ENCODE measurements at regions not wholly inside any gene's neighbourhood (a gene's known extent, or its start where the extent isn't known, plus 50 kb on each side); places are given as distances from the start of the nearest gene placed in this dataset.
"Not testable (repeated sequence)": the region's sequence is repeated elsewhere in the genome, so short reads cannot be mapped to it uniquely, and the experiment has no call there.

DNA sequence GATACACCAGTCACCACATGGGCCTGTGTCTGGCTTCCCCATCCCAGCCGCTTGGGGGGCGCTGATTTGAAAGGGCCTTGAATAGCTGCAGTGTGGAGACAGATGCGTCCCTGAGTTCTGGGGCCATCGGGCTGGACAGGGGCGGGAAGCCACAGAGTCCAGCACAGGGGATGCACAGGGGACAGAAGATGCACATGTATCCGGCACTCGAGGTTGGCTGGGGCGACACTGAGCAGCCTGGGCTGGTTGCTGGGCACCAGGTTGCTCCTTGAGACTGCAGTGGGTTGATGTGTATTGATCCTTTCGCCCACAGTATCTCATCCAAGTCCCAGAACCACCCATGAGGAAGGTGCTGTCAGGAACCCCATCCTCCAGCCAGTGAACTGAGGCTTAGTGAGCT lies 99.3 kb upstream of the SYT13 start:
- no peak for DNase-seq (ENCODE audit: low read depth in 2 of 2)

DNA sequence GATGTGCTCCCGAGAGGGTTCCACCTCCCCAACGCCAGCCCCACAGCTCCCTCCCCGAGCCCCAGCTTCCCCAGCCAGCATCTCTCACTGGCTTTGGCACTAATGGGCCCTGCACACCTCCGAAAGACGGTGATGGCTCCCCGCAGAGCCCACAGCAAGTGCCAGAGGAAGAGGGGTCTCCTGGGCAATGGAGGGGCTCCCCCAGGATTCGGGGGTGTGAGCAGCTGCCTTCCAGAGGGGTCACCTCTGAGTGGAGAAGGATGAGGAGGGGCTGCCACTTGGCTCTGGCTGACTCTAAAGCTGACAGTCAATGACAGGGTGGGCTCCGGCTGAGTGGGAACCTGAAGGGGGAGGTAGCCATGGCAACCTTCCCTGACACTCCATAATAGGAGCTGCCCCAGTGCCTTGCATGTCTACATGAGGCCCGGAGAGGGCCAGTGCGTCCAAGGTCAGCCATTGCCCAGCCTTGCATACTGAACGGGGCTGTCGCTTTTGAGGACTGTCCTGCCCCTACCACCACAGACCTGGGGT lies 98.6 kb upstream of the SYT13 start:
- no peak for DNase-seq (ENCODE audit: low read depth in 2 of 2)

DNA sequence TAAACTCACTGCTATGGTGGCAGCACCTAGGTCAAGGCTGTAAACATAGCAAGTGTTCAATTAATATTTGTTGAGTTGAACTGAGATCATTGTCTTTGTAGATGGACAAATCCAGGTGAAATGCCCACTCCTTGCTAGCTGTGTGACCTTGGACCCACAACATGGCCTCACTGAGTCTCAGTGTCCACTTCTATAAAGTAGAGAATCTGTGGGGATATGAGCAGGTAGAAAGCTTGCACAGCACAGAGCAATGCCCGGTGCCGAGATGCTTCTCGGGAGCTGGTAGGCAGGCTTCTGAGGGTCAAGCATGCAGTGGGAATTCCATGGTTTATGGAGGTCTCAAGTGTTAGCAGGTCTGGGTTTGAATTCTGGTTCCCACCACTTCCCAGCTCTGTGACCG lies 97.9 kb upstream of the SYT13 start:
- no peak for DNase-seq (ENCODE audit: low read depth in 2 of 2)

DNA sequence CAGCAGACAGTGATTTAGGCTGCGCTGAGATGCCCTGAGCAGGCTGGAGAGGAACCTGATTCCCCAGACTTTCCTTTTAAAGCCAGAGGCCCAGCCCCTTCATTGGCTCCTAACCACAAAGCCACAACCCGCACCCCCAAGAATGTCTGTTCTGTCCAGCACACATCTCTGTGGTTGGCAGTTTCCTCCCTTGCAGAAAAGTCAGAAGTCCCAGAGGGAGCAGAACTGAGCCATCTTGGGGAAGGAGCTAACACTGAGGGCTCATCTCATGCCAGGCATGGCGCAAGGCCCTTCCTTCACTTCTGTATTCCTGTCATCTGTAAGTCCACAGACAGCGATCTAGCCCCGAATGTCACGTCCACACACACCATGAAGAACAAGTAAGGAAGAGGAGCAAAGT lies 97.1 kb upstream of the SYT13 start:
- no peak for DNase-seq (ENCODE audit: low read depth in 2 of 2)

DNA sequence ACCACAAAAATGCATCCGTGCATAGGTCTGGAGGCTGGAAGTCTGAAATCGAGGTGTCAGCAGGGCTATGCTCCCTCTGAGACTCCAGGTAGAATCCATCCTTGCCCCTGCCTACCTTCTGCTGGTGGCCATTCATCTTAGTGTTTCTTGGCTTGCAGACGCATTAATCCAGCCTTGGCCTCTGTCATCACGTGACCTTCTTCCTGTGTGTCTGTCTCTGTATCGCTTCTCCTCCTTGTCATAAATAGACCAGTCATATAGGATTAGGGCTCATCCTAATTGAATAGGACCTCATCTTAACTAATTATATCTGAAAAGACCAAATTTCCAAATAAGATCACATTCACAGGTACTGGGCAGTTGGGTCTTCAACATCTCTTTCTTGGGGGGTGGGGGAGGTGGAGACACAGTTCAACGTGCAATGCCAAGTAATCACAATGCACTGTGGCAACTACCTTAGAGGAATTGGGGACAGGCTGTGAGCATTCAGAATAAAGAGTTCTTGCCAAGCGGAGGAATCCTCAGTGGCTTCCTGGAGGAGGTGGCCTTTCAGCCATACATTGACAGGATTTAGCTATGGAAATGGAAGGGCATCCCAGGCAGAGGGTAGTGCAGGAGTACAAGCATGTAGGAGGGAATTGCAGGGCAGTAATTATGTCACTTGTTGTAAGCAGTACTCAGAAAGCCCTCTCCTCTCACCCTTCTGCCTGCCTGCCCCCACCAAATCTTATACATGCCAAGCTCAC lies 96.2 kb upstream of the SYT13 start:
- no peak for DNase-seq (ENCODE audit: low read depth in 2 of 2)

DNA sequence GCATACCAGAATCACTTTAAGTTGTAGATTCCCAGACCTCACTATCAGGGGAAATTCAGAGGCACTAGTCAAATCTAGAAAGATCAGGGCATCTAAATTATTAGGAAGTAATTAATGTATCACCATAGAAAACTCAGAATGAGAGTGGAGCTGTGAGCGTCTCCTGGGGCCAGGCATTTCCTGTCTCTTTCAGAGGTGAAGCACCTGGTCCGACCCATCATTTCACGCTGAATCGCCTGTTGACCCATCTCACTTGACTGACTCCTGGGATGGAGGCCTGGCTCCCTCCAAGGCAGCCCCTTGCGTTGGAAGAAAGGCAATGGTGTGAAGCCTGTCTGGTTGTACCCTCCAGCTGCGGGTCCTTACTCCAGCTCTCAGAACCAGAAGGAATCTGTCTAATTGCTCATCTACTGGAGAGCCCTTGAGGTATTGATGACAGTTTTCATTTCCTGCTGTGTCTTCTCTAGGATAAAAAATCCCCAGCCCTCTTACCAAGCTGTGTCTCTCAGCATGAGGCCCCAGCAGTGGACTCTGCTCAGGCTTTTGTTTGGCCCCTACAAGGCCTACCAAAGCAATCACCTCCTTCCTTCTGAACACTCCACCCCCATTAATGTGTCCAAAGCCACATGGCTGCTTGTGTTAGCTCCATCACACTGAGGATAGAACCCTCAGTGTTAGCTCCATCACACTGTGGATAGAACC lies 93.2 kb upstream of the SYT13 start:
- no peak for DNase-seq (ENCODE audit: low read depth in 2 of 2)

DNA sequence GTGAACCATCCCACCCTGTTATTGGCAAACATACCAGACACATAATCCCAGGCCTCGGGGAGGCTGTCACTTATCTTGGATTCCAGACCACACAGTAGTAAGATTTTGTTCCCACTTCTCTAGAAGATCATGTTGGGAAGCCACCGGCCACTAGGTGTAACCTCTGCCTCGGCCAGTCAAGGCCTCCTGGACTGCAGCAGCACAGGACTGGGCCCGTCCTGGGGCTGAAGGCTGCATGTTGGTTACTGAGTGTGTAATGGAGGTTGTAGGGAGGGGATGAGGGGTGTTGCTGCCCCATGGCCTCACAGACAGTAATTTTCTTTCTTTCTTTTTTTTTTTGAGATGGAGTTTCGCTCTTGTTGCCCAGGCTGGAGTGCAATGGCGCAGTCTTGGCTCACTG lies 92.4 kb upstream of the SYT13 start:
- DNase-seq (ENCODE audit: low read depth in 2 of 2): no peak

DNA sequence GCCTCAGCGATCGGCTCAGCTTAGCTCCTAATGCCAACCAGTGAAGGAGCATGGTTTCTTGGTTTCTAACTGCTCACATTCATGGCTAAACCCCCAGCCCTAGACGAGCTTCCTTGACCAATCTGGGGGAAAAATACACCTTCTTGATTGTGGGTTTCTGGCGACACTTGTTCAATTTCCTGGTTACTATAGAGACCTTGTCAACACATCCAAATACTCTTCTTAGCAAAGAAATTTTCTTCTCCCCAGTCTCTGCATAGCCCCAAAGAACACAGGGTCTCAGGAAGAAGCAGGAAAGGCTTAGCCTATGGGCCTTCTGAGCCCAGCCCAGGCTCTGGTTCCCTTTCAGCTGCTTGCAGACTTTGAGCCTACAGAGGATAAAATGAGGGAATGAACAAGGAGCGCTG lies 88.5 kb upstream of the SYT13 start:
- DNase-seq (ENCODE audit: low read depth in 2 of 2): no peak

DNA sequence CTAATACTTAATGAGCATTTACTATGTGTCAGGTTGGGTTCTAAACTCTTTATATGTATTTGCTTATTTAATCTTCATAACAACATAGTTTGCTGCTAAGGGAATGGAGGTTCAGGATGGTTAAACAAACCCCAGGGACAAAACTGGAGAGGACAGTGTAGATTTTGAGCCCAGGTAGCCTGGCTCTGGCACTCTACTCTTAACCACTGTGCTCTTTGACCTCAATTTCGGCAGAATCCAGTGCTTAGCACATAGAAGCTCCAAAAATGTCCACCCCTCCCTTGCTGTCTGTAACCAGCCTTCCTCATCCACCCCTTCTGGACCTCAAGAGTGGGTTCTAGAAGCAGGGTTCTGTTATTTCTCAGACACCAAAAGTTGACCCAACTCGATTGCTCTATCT lies 88.0 kb upstream of the SYT13 start:
- no peak for DNase-seq (ENCODE audit: low read depth in 2 of 2)

DNA sequence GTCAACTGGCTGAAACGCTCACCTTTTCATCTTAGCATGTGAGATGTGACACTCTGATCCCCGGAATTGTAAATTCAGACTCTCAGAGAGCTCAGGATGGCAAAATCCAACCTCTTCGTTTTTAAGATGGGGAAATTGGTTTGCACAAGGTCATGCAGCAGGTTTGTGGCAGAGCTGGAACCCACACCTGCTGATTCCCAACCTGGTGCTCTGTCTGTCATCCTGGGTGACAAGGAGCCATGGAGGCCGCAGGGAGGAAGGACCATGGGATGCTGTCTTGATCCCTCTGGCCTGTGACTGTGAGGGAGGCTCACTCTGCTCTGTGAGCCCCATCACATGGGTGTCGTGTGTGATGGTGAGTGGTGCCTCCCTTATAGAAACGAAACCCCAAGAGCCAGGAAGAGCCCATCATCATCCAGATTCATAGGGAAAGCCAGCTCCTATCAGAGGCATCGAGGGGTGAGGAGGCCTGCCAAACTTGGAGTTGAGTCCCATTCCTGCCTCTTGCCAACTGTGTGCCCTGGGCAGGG lies 87.4 kb upstream of the SYT13 start:
- no peak for DNase-seq (ENCODE audit: low read depth in 2 of 2)

DNA sequence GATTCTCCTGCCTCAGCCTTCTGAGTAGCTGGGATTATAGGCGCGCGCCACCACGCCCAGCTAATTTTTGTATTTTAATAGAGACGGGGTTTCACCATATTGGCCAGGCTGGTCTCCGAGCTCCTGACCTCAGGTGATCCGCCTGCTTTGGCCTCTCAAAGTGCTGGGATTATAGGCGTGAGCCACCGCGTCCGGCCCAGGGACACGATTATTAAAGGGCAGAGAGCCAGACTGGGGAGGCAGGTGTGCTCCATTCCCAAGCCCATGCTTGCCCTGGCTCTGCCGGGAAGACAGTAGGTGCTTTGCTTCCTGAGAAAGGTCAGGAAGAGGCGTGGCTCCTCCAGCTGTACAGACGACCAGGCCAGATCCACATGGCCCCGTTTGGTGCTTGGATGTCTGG lies 86.3 kb upstream of the SYT13 start:
- DNase-seq (ENCODE audit: low read depth in 2 of 2): not testable (repeated sequence)

DNA sequence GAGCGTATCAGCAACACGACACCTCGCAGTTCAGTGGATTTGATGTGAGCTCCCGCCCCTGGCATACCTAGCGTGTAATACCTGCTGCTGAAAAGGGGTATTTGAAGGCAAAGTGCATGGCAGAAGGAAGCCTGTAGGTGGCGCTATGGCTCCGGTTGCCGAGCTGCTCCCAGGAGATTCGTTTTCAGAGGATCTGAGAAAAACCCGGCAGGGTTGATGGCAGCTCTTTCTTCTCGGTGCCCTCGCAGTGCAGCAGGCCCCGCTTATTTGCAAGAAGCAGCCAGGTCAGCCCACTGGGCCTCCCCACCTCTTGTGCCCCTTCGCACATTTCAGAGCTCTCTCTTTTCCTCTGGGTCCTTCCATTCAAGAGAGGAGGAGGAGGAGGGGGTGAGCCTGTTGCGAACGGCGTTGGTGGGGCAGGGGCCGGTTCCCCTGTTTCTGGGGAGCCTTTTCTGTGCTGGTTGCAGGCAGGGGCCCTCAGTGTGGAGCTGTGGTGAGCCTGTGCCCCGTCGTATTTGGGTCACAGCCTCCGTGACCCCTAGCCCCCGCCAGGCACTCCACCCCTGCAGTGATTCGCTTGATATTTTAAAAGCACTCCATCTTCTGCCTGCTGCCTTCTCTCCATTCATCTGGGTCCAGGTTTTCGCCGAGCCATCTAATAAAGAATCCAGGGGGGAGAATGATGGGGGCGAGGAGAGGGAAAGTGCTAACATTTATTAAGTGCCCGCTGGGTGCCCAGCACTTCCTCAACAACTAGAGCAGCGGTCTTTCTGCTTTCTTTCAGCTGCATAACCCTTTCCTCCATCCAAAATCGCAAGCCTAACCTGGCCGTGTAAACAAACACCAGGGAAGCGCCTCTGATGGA lies 85.3 kb upstream of the SYT13 start:
- DNase-seq (ENCODE audit: low read depth in 2 of 2): peak; percentile 33 to 61

DNA sequence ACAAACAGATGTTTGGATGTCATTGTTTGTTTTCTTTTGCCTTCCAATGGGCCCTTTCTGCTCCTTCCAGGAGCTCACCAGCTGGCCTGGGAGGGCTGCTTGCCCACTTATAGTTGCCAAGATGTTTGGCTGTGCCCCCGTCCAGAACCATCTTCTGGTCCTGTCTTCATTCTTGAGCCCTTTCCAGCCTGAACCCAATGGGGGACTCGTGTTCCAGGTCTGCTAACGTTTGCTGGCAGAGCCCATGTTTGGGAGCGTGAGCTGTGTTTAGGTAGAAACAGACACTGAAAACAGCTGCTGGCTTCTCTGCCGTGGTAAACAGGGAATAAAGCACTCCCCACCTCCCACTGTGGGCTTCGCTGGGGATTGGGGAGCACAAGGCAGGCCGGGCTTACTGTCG lies 83.2 kb upstream of the SYT13 start:
- no peak for DNase-seq (ENCODE audit: low read depth in 2 of 2)

DNA sequence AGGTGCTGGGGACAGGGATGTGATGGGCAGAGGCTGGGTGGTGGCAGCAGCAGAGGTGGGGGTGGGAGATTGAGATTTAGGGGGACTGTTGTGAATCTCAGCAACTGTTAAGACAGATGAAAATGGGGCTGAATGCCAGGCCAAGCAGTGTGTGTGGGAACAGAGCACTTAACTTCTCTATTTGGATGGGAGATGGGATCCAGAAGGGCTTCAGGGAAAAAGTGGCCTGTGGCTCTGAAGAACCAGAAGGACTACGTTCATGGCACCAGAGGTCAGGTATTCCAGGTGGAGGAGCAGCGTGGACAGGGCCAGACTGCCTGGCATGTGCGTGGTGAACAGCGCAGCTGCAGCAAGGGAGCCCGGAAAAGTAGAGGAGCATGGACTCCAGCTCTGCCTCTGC lies 82.6 kb upstream of the SYT13 start:
- no peak for DNase-seq (ENCODE audit: low read depth in 2 of 2)

DNA sequence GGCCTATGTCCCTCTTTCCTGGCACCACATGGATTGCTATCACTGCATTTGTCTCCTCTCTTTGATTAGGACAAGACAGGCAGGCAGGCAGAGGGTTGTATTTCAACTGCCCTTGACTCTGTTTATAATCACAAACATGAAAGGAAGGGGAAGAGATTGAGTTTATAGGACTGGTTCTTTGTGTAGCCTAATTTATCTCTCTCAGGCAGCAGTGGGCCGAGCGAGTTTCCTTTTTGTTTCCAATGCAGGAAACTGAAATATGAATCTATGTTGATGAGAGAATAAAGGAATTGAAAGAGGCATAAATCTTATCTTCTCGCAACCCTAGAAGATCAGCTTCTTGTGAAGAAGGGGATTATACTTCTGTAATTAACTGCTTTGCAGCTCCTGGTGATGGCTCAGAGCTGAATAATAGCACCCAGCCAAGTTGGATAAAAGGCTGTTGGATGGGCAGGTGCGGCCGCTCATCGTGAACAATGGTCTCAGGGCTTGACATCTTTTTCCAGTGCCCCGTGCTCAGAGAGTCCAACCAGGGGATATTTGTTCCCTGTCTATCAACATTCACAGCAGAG lies 80.6 kb upstream of the SYT13 start:
- DNase-seq (ENCODE audit: low read depth in 2 of 2): no peak

DNA sequence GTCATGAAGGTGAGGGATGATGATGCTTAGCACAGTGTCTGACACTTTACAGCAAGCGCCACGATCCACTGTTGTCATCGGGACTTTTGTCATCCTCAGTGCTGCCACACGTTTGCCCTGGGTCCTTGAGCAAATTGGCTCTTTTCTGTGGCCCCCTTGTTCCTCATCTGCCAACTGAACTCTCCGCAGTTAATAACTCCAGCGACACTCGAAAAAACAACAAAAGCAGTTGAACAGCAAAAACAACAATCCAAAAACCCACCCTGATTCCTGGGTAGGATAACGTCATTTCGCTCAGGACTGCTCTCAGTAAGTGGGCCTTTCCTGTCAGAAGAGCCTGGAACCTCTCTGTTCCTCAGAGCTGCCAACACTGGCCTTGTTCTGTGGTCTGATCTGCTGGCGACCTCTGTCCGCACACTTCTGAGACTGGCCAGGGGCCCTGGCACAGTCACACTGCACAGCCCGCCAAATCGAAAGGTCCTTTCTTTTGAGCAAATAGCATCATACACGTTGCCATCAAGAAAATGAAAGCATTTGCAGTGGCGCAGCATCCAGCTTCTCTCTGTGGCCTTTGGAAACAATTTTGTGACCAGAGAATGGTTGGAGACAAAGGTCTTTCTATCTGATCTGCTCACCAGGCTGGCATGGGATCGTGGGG lies 79.9 kb upstream of the SYT13 start:
- no peak for DNase-seq (ENCODE audit: low read depth in 2 of 2)

DNA sequence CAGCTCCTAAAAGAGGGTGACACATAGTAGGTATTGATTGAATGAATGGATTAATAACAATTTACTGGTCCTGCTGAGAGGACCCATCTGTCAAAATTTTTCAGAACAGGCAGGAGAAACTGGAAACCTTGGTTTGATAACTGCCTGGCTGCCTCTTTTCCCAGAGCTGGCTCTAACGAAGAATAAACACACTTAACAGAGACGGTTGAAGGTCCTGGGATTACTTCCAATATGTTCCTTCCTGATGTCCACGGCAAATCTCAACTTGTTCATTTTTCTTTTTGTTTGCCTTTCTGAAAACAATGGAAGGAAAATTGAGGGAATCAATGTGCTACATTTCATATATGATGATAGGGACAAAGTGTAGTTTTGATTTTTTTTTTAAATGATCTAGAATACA lies 76.5 kb upstream of the SYT13 start:
- no peak for DNase-seq (ENCODE audit: low read depth in 2 of 2)

DNA sequence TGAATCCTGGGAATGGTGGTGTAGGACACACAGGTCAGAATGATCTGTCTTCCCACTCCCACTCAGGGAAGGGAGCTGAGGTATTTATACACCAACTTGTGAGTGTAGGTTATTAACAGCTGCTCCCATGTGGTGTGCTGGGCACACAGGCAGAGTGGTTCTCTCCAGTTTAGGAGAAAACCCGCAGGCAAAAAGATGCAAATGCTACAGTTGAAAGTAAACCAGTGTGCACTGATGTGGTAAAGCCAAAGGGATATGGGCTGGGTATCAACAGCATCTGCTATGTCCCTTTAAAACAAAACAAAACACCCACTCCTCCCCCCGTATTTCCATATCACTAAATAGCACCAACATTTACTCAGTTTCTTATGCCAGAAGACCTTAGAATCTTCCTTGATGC lies 75.4 kb upstream of the SYT13 start:
- no peak for DNase-seq (ENCODE audit: low read depth in 2 of 2)

DNA sequence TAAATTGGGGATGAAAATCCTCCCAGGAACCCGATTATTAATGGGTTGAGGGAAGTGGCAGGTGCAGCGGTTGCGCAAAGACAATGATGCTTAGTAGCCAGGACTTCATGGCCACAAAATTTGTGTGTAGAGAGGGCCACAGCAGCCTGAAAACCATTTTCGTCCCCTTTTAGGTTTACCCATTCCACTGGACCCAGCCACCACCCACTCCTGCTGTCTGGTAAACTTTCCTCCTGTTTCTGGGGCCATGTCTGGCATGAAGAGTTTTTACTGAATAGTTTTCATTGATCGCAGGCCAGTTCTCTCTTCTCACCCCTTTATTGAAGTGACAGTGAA lies 69.5 kb upstream of the SYT13 start:
- no peak for DNase-seq (ENCODE audit: low read depth in 2 of 2)

DNA sequence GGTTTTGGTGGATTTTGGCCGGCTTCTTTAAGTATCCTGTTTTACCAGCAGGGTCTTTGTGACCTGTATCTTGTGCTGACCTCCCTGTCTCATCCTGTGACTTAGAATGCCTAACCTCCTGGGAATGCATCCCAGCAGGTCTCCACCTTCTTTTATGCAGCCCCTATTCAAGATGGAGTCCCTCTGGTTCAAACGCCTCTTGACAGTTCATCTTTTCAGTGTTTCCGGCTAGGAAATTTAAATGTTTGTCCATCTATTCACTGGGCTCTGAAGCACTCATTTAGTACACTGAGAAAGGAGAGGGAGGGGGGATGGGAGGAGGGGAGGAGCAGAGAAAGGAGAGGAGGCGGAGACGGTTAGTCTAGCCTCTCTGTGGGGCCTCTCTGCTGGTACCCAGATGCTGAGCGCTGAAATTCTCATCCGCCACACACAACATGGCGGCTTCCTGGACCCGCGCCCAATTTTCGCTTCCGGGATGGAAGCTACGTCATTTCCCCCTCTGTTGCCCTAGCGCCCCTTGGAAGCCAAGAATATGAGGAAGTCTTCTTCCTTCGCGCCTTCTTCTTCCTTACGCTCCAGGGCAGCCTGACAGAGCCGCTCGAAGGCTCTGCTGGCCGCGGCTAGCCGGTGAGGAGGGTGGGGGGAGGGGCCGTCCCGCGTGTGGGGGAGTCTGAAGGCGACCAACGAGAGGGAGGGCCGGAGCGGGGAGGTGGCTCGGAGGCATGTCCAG lies 69.0 kb upstream of the SYT13 start:
- peak; percentile 78 to 80 for DNase-seq (ENCODE audit: low read depth in 2 of 2)

DNA sequence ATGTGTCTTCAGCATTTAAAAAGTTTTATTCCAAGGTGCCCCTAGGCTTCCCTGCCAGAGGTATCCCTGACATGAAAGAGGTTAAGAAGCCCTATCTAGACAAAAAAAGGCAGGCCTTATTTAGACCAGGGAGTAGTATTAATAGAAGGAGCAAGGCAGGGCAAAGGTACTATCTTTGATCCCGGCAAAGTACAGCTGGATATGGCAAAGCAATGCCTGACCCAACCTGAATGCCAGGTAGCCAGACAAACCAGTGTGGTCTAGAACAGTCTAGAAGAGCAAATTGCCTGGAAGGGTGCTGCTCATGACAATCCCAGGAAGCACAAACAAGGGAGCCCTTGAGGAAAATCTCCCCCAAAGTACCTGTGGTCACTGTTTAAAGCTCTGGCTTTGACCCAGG lies 62.6 kb upstream of the SYT13 start:
- DNase-seq (ENCODE audit: low read depth in 2 of 2): no peak

Data from stimulated activated CD4-positive, alpha-beta T cell treated with anti-CD3 and anti-CD28 coated beads, Interleukin-12 subunit alpha, Interleukin-12 subunit beta, amount 100 ng/mL, for 24 hours (primary cell).